ENCODE measurements at regions not wholly inside any gene's neighbourhood (a gene's known extent, or its start where the extent isn't known, plus 50 kb on each side); places are given as distances from the start of the nearest gene placed in this dataset.

GRCh38 chr14:29109589-29109988 lies 343.0 kb downstream of the FOXG1 start:
- DNase-seq (ENCODE audit: low read depth): no peak
- H3K4me3 ChIP-seq (ENCODE audit: control insufficient read depth, low read depth, low read length): no peak overlapping the region
- no peak for TF ChIP-seq CTCF (IDR thresholded peaks at IDR 0.05; ENCODE audit: control insufficient read depth, insufficient read depth, low read depth, low read length, missing control alignments)

- TF ChIP-seq CTCF (IDR thresholded peaks at IDR 0.05; ENCODE audit: control insufficient read depth, insufficient read depth, low read depth, low read length, missing control alignments): no peak
- no peak overlapping the region for H3K4me3 ChIP-seq (ENCODE audit: control insufficient read depth, low read depth, low read length)
Measured at GRCh38 chr14:29111554-29111953, 345.0 kb downstream of the FOXG1 start.

GRCh38 chr14:29123017-29123416 lies 356.4 kb downstream of the FOXG1 start:
- H3K4me3 ChIP-seq (ENCODE audit: control insufficient read depth, low read depth, low read length): no peak overlapping the region
- TF ChIP-seq CTCF (IDR thresholded peaks at IDR 0.05; ENCODE audit: control insufficient read depth, insufficient read depth, low read depth, low read length, missing control alignments): no peak
- no peak for DNase-seq (ENCODE audit: low read depth)

More at GRCh38 chr14:29111554-29111953, 345.0 kb downstream of the FOXG1 start:
- DNase-seq (ENCODE audit: low read depth): no peak

GRCh38 chr14:29126361-29126760 lies 359.8 kb downstream of the FOXG1 start:
- DNase-seq (ENCODE audit: low read depth): no peak
- H3K4me3 ChIP-seq (ENCODE audit: control insufficient read depth, low read depth, low read length): no peak overlapping the region
- no peak for TF ChIP-seq CTCF (IDR thresholded peaks at IDR 0.05; ENCODE audit: control insufficient read depth, insufficient read depth, low read depth, low read length, missing control alignments)

- no peak for DNase-seq (ENCODE audit: low read depth)
- TF ChIP-seq CTCF (IDR thresholded peaks at IDR 0.05; ENCODE audit: control insufficient read depth, insufficient read depth, low read depth, low read length, missing control alignments): no peak
- H3K4me3 ChIP-seq (ENCODE audit: control insufficient read depth, low read depth, low read length): no peak overlapping the region
Measured at GRCh38 chr14:29126865-29127264, 360.3 kb downstream of the FOXG1 start.

- DNase-seq (ENCODE audit: low read depth): no peak
- no peak for TF ChIP-seq CTCF (IDR thresholded peaks at IDR 0.05; ENCODE audit: control insufficient read depth, insufficient read depth, low read depth, low read length, missing control alignments)
- no peak overlapping the region for H3K4me3 ChIP-seq (ENCODE audit: control insufficient read depth, low read depth, low read length)
Measured at GRCh38 chr14:29140016-29140415, 373.4 kb downstream of the FOXG1 start.

GRCh38 chr14:29144621-29145020 lies 378.0 kb downstream of the FOXG1 start:
- H3K4me3 ChIP-seq (ENCODE audit: control insufficient read depth, low read depth, low read length): no peak overlapping the region
- DNase-seq (ENCODE audit: low read depth): peak; percentile 97
- no peak for TF ChIP-seq CTCF (IDR thresholded peaks at IDR 0.05; ENCODE audit: control insufficient read depth, insufficient read depth, low read depth, low read length, missing control alignments)
